ENCODE measurements at regions not wholly inside any gene's neighbourhood (a gene's known extent, or its start where the extent isn't known, plus 50 kb on each side); places are given as distances from the start of the nearest gene placed in this dataset.
A peak's percentile ranks its signal among the peaks of the same experiment; 100 is the strongest.

DNA sequence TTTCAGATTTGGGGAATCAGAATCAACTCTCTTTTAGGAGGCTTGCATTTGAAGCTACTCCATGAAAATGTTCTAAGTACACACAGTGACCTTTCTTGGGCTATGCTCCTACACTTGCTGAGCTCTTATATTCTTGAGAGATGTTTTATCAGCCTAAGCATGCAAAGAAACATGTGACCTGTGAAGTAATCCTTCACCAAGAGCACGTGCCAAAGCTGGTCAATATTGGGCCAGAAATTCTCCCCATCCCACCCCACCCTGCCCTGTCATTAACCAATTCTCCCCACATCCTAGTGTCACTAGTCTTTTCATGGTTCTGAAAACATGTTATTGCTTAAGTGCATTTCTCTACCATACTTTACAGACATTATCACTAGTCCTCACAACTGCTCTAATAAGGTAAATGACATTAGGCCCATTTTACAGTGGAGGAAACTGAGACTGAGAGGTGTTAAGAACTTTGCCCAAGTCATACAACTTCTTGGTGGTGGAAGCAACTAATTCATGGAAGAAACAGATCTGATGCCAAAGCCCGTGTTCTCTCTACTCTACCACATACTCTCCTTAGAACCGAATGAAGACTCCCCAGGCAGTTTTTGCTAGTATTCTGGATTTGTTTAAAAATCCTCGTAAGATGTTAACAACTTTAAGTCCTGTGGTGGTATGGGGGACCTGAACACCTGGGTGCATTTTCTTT lies 200.6 kb downstream of the PTEN start:
- DNase-seq (ENCODE audit: low spot score) = no peak
- TF ChIP-seq, protein P1, sequence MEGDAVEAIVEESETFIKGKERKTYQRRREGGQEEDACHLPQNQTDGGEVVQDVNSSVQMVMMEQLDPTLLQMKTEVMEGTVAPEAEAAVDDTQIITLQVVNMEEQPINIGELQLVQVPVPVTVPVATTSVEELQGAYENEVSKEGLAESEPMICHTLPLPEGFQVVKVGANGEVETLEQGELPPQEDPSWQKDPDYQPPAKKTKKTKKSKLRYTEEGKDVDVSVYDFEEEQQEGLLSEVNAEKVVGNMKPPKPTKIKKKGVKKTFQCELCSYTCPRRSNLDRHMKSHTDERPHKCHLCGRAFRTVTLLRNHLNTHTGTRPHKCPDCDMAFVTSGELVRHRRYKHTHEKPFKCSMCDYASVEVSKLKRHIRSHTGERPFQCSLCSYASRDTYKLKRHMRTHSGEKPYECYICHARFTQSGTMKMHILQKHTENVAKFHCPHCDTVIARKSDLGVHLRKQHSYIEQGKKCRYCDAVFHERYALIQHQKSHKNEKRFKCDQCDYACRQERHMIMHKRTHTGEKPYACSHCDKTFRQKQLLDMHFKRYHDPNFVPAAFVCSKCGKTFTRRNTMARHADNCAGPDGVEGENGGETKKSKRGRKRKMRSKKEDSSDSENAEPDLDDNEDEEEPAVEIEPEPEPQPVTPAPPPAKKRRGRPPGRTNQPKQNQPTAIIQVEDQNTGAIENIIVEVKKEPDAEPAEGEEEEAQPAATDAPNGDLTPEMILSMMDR (IDR thresholded peaks at IDR 0.05; ENCODE audit: extremely low read depth, insufficient read depth, missing control alignments) = no peak
- in situ Hi-C loops (cut with MboI; ENCODE audit: low pct_unique_long_range_greater_than_20kb, low sequenced_read_pairs, unreplicated experiment) = no loop called here

DNA sequence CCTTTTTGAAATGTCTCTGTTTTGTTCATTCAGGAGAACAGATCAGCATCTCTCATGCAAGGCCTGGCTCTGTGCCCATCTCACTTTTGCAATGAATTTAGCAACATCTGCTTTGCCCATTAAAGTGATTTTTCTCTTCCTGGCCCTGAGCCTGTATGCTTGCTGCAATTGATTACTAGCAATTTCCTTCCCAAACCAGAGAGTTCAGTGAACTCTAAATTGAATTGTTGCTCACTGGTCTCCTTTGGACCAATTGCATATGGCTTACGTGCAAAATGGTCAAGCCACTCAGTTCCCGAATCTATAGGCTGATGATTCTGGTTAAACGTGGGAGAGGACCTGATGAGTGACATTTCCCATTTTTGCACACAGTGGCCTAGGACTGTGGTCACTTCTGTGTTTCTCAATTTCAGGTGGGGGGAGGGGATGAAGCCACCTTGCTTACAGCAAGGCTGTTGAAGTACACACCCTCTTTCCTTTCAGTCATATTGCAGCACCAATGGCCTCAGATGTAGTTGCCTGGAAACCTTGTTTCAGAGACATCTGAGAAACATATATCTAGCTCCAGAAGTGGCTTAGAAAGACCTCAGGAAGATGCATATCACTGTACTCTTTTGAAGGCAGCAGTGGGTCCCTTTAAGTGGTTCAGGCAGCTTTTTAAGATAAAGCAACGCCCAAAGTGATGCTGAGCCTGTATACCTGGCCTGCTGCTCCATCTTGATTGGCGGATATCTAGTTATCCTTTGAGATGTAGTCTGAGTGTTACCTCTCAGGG lies 201.4 kb downstream of the PTEN start:
- TF ChIP-seq, protein P1 (IDR thresholded peaks at IDR 0.05; ENCODE audit: extremely low read depth, insufficient read depth, missing control alignments) = no peak
- in situ Hi-C loops (cut with MboI; ENCODE audit: low pct_unique_long_range_greater_than_20kb, low sequenced_read_pairs, unreplicated experiment) = no loop called here
- peak; percentile 37 for DNase-seq (ENCODE audit: low spot score)

DNA sequence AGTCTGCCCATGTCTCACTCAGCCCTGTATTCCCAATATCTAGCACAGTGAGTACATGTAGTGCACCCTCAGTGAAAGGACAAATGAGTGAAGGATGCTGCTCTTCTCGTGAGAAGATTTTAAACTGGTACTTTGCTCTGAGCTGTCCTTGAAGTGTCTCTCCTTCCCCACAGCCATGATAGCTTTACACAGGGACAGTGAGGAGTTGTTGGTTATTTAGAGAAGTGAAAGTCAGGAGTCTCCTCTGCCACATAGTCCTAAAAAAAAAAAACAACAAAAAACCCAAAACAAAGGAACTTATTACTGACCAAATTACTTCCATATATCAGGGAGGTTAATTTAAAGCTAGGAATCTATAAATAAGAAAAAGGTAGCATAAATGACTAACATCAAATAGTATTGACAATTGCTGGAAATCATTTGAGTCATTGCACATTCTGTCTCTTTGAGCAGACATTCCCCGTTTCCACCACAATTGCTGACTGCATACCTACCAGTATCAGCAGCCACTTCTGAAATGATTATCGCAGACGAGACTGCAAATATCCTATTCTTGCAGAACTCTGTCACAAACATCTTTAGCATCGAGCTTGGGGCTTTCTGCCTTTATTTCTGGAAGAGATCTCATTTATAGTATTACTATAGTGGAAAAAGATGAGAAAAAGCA lies 202.1 kb downstream of the PTEN start:
- in situ Hi-C loops (cut with MboI; ENCODE audit: low pct_unique_long_range_greater_than_20kb, low sequenced_read_pairs, unreplicated experiment) = no loop called here
- TF ChIP-seq, protein P1 (IDR thresholded peaks at IDR 0.05; ENCODE audit: extremely low read depth, insufficient read depth, missing control alignments) = no peak
- no peak for DNase-seq (ENCODE audit: low spot score)

DNA sequence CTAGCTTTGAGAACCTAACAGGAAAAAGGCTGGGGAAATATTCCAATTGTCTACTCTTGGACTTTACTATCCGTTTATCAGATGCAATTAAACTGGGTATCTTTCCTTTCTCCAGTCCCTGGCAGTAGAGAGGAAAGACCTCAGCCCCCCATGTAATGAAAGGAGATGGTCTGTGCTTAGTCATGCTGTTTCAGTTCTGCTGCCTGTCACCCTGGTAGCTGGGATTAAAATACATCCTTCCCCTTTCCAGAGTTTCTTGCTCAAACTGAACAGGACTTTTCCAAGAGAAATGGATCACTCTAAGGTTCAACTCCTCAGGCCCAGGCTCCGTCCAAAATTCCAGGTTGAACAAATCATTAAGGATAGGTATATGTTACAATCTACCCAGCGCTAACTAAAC lies 202.9 kb downstream of the PTEN start:
- in situ Hi-C loops (cut with MboI; ENCODE audit: low pct_unique_long_range_greater_than_20kb, low sequenced_read_pairs, unreplicated experiment) = no loop called here
- TF ChIP-seq, protein P1 (IDR thresholded peaks at IDR 0.05; ENCODE audit: extremely low read depth, insufficient read depth, missing control alignments) = no peak
- DNase-seq (ENCODE audit: low spot score) = no peak

DNA sequence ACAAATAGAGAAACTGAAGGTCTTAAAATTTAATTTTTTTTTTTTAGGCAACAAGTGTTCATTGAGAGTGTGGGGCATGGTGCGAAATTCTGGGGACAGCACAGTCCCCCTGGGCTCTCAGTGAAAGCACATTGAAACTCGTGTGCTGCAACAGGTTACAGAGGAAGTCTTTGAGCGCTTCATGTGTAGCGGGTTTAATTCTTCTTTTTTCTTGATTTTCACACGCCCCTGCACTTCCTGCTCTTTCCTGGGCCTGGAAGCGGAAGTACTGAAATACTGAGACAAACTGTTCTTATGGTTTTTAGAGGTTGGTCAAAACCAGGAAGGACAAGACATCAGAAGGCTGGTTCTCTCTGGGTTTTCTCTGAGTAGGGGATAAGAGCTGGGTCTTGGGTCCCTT lies 203.5 kb downstream of the PTEN start:
- TF ChIP-seq, protein P1 (IDR thresholded peaks at IDR 0.05; ENCODE audit: extremely low read depth, insufficient read depth, missing control alignments) = no peak
- DNase-seq (ENCODE audit: low spot score) = no peak
- in situ Hi-C loops (cut with MboI; ENCODE audit: low pct_unique_long_range_greater_than_20kb, low sequenced_read_pairs, unreplicated experiment) = no loop called here

DNA sequence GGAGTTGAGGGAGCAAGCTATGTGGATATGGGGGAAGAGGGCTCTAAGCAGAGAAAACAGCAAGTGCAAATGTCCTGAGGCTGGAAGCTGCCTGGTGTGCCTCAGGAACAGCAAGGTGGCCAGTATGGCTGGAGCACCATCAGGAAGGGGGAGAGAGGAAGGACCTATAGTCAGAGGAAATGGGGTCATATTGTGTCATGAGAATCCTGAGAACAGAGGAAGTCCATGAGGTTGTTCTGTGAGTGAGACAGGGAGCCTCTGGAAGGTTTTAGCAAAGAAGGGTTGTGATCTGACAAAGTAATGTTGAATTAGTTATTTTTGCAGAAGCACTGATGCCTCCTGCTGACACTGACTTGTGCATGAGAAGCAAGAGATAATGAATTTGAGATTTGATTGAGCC lies 204.3 kb downstream of the PTEN start:
- no peak for DNase-seq (ENCODE audit: low spot score)
- TF ChIP-seq, protein P1 (IDR thresholded peaks at IDR 0.05; ENCODE audit: extremely low read depth, insufficient read depth, missing control alignments) = no peak
- in situ Hi-C loops (cut with MboI; ENCODE audit: low pct_unique_long_range_greater_than_20kb, low sequenced_read_pairs, unreplicated experiment) = no loop called here
